ENCODE measurements at regions not wholly inside any gene's neighbourhood (a gene's known extent, or its start where the extent isn't known, plus 50 kb on each side); places are given as distances from the start of the nearest gene placed in this dataset.
"Not testable (repeated sequence)": the region's sequence is repeated elsewhere in the genome, so short reads cannot be mapped to it uniquely, and the experiment has no call there.

DNA sequence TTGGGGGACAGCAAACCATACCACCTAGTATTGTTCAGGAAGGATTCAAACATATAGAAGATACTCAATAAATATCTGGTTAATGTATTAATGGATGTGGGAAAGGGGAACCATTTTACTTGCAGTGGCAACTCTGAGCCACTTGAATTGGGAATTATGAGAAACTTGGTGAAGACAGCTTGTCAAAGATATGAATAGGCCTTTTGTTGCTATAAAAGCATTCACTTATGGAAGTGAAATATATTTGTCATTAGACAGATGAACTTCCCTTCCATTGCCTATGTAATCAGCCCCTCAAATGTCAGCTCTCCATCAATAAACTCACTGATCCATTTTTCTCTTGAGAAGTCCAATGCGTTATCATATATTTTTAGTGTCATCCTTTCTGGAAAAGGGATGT lies 56.1 kb downstream of the GPR85 start:
- no peak overlapping the region for H3K4me3 Mint-ChIP-seq
- no peaks in the 10 kb centered on the region for H3K36me3 Mint-ChIP-seq (ENCODE audit: low read depth)
- no peak overlapping the region for H3K27ac Mint-ChIP-seq
- CTCF ChIA-PET: no interaction called here
- DNase-seq: no peak
- intact Hi-C loops (cut with micrococcal nuclease): no loop called here
- H3K9me3 Mint-ChIP-seq: no peaks in the 10 kb centered on the region
- peaks cover 16% of the 10 kb centered on the region for H3K27me3 Mint-ChIP-seq (ENCODE audit: low read depth)
- H3K4me1 Mint-ChIP-seq (ENCODE audit: low read depth): no peaks in the 10 kb centered on the region

DNA sequence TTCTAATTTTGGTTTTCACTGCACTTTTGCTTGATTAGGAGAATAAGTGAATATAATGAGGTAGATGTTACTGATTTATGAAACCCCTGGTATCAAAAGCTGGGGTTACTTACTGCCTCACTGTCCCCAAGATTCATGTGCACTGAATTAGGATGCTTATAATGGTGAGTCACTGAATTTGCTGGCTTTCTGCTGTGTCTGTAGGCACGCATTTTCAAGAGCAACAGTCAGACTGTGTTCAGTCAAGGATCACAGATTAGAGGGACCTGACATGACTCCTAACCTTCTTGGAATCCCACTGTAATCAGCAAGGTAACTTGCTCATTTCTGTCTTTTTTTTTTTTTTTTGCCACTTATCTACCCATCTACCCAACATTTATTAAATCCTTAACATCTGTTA lies 59.7 kb downstream of the GPR85 start:
- Mint-ChIP-seq H3K4me1 (ENCODE audit: low read depth) (no peaks in the 10 kb centered on the region), H3K27me3 (ENCODE audit: low read depth) (peaks cover 9% of the 10 kb centered on the region), H3K36me3 (ENCODE audit: low read depth) (no peaks in the 10 kb centered on the region), H3K27ac (no peak overlapping the region), H3K4me3 (no peak overlapping the region), H3K9me3 (no peaks in the 10 kb centered on the region)
- CTCF ChIA-PET: interaction anchor here (0.7 kb wide), 1 partner anchor 12 kb away, joined by 3 read pairs; no protein-coding TSS in a partner anchor
- intact Hi-C loops (cut with micrococcal nuclease): no loop called here
- no peak for DNase-seq

GRCh38 chr7:113017144-113017857 lies 69.3 kb downstream of the GPR85 start:
- H3K27me3 Mint-ChIP-seq (ENCODE audit: low read depth); H3K27ac Mint-ChIP-seq; DNase-seq; H3K9me3 Mint-ChIP-seq; H3K4me1 Mint-ChIP-seq (ENCODE audit: low read depth); H3K36me3 Mint-ChIP-seq (ENCODE audit: low read depth); intact Hi-C loops (cut with micrococcal nuclease); H3K4me3 Mint-ChIP-seq: not testable (repeated sequence)
- CTCF ChIA-PET: interaction anchor here (0.6 kb wide), 1 partner anchor 81 kb away, joined by 4 read pairs; no protein-coding TSS in a partner anchor

- H3K9me3 Mint-ChIP-seq: peaks cover 6% of the 10 kb centered on the region
- no peaks in the 10 kb centered on the region for H3K4me1 Mint-ChIP-seq (ENCODE audit: low read depth)
- no peaks in the 10 kb centered on the region for H3K27me3 Mint-ChIP-seq (ENCODE audit: low read depth)
- H3K36me3 Mint-ChIP-seq (ENCODE audit: low read depth): no peaks in the 10 kb centered on the region
- intact Hi-C loops (cut with micrococcal nuclease): loop anchor here (1.0 to 2.0 kb wide), 3 partner anchors 274 to 465 kb away; no protein-coding TSS in a partner anchor
- CTCF ChIA-PET: interaction anchor here (1.0 kb wide), 2 partner anchors 12 to 406 kb away, joined by 3 read pairs; no protein-coding TSS in a partner anchor
- no peak for DNase-seq
- no peak overlapping the region for H3K4me3 Mint-ChIP-seq
- H3K27ac Mint-ChIP-seq: no peak overlapping the region
These were observed 71.5 kb downstream of the GPR85 start for GRCh38 chr7:113015034-113015645.

DNA sequence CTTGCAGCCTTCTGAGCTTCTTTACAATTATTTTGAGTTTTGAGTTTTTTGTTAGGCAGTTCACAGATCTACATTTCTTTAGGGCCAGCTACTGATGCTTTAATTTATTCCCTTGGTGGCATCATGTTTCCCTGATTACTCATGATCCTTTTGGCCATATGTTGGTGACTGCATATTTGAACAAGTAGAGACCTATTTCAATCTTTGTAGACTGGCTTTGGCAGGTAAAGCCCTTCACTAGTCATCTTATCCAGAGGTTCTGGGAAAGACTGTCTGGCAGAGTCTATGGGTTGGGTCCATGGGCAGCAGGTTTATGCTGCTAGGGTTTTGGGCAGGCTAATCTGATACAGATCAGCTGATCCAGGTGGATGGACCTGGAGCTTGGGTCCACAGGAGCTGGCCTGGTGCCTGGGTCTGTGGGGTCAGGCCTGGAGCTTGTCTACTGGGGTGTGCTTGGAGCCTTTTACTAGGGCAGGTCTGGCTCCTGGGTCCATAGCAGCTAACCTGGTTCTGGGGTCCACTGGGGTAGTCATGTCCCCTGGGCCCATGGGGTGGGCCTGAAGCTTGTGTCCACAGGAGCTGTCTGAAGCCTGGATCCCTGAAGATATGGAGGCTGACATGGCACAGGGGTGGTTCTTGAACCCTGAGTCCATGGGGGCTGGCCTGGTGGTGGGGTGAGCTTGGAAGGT lies 72.7 kb downstream of the GPR85 start:
- CTCF ChIA-PET: interaction anchor here (0.6 kb wide), 1 partner anchor 346 kb away, joined by 3 read pairs; no protein-coding TSS in a partner anchor

DNA sequence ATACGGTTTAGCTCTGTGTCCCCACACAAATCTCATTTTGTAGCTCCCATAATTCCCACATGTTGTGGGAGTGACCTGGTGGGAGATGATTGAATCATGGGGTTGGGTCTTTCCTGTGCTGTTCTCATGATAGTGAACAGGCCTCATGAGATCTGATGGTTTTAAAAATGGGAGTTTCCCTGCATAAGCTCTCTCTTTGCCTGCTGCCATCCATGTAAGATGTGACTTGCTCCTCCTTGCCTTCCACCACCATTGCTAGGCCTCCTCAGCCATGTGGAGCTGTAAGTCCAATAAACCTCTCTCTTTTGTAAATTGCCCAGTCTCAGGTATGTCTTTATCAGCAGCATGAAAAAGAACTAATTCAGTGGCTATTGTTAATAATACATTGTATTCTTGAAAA lies 73.8 kb downstream of the GPR85 start:
- DNase-seq; H3K9me3 Mint-ChIP-seq; H3K27ac Mint-ChIP-seq; H3K36me3 Mint-ChIP-seq (ENCODE audit: low read depth); intact Hi-C loops (cut with micrococcal nuclease); CTCF ChIA-PET; H3K27me3 Mint-ChIP-seq (ENCODE audit: low read depth); H3K4me1 Mint-ChIP-seq (ENCODE audit: low read depth); H3K4me3 Mint-ChIP-seq: not testable (repeated sequence)

More for the DNA sequence above, 72.7 kb downstream of the GPR85 start:
- Mint-ChIP-seq H3K9me3 (peaks cover 6% of the 10 kb centered on the region), H3K27ac (no peak overlapping the region), H3K4me3 (no peak overlapping the region), H3K36me3 (ENCODE audit: low read depth) (no peaks in the 10 kb centered on the region), H3K27me3 (ENCODE audit: low read depth) (no peaks in the 10 kb centered on the region), H3K4me1 (ENCODE audit: low read depth) (no peaks in the 10 kb centered on the region)
- intact Hi-C loops (cut with micrococcal nuclease): loop anchor here (2.0 kb wide), 1 partner anchor 275 kb away; no protein-coding TSS in a partner anchor
- no peak for DNase-seq

- Mint-ChIP-seq H3K36me3 (ENCODE audit: low read depth) (peaks cover 1% of the 10 kb centered on the region), H3K4me3 (no peak overlapping the region), H3K4me1 (ENCODE audit: low read depth) (no peaks in the 10 kb centered on the region), H3K27me3 (ENCODE audit: low read depth) (no peaks in the 10 kb centered on the region), H3K27ac (no peak overlapping the region), H3K9me3 (peaks cover 8% of the 10 kb centered on the region)
- DNase-seq: no peak
- CTCF ChIA-PET: no interaction called here
- intact Hi-C loops (cut with micrococcal nuclease): no loop called here
These were observed 76.2 kb downstream of the GPR85 start for GRCh38 chr7:113010377-113010776.

GRCh38 chr7:113008755-113009154 lies 77.9 kb downstream of the GPR85 start:
- Mint-ChIP-seq H3K27me3 (ENCODE audit: low read depth) (no peaks in the 10 kb centered on the region), H3K9me3 (peaks cover 8% of the 10 kb centered on the region), H3K27ac (no peak overlapping the region), H3K36me3 (ENCODE audit: low read depth) (peaks cover 1% of the 10 kb centered on the region), H3K4me3 (no peak overlapping the region), H3K4me1 (ENCODE audit: low read depth) (no peaks in the 10 kb centered on the region)
- CTCF ChIA-PET: interaction anchor here (0.6 kb wide), 3 partner anchors 18 to 435 kb away, joined by 3 read pairs; no protein-coding TSS in a partner anchor
- DNase-seq: no peak
- intact Hi-C loops (cut with micrococcal nuclease): no loop called here

- Mint-ChIP-seq H3K4me3 (no peak overlapping the region), H3K9me3 (peaks cover 3% of the 10 kb centered on the region), H3K4me1 (ENCODE audit: low read depth) (no peaks in the 10 kb centered on the region), H3K36me3 (ENCODE audit: low read depth) (peaks cover 1% of the 10 kb centered on the region), H3K27ac (no peak overlapping the region), H3K27me3 (ENCODE audit: low read depth) (no peaks in the 10 kb centered on the region)
- intact Hi-C loops (cut with micrococcal nuclease): no loop called here
- CTCF ChIA-PET: no interaction called here
- no peak for DNase-seq
These were observed 81.7 kb downstream of the GPR85 start for GRCh38 chr7:113004726-113005454.

DNA sequence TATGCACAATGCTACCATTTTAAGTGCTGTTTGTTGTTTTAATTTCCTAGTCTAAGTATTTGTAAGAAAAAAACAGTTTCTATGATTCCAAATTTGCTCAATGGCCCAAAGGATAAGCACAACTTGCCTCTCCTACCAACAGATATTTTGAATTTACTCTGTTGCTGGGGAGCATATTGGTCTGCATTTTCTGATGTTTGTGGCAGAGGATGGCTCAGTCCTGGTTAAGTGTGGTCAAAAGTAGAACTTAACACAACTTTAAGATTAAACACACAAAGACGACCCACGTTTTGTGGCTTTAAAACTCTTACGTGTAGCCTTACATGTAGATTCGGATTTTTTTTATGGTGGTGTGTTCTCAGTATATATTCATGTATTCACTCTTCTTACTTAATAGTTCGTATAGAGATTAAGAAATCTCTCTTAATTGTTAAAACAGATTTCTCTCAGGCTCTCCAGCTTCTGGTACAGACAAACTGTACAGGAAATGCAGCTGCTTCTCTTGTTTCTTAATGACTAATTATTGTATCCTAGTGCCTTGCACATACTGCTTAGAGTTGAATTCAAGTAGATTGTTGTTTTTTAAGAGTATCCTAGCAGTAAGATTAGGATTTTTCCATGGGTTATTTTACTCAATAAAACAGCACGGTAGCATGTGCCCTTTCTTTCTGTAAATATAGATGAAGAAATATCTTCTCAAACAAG lies 86.2 kb downstream of the GPR85 start:
- no peak for DNase-seq
- Mint-ChIP-seq H3K4me3 (no peak overlapping the region), H3K4me1 (ENCODE audit: low read depth) (no peaks in the 10 kb centered on the region), H3K27ac (no peak overlapping the region), H3K36me3 (ENCODE audit: low read depth) (no peaks in the 10 kb centered on the region), H3K27me3 (ENCODE audit: low read depth) (peaks cover 10% of the 10 kb centered on the region), H3K9me3 (no peaks in the 10 kb centered on the region)
- CTCF ChIA-PET: no interaction called here
- intact Hi-C loops (cut with micrococcal nuclease): no loop called here

DNA sequence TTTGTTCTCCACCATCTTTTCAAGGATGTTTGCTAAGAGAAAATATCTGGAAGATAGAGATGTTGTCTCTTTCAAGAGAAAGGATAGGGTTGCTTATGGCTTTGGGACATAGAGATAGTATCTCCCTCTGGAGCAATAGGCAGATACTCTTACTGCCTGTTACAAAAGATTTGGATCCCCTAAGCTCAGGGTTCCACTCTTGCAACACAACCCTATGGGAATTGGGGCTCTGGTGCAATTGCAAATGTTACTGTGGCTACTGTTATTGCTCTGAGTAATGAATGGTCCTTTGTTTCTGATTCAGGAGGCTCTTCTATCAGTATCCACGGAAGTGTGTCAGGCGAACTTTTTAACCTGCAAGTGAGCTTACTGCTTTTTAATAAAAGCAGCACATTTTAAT lies 88.8 kb downstream of the GPR85 start:
- H3K9me3 Mint-ChIP-seq: no peaks in the 10 kb centered on the region
- no peak overlapping the region for H3K27ac Mint-ChIP-seq
- peaks cover 17% of the 10 kb centered on the region for H3K27me3 Mint-ChIP-seq (ENCODE audit: low read depth)
- intact Hi-C loops (cut with micrococcal nuclease): no loop called here
- no peak for DNase-seq
- H3K4me1 Mint-ChIP-seq (ENCODE audit: low read depth): no peaks in the 10 kb centered on the region
- CTCF ChIA-PET: no interaction called here
- H3K4me3 Mint-ChIP-seq: no peak overlapping the region
- H3K36me3 Mint-ChIP-seq (ENCODE audit: low read depth): no peaks in the 10 kb centered on the region

Data from activated naive CD4-positive, alpha-beta T cell treated with anti-CD3 and anti-CD28 coated beads for 36 hours (primary cell).